ENCODE measurements at regions not wholly inside any gene's neighbourhood (a gene's known extent, or its start where the extent isn't known, plus 50 kb on each side); places are given as distances from the start of the nearest gene placed in this dataset.

GRCh38 chr13:76668716-76669115 is 217.5 kb downstream of the KCTD12 start:
- Histone ChIP-seq H3K4me1 (ENCODE audit: insufficient read depth, low read length) (no peaks in the 10 kb centered on the region), H3K27ac (ENCODE audit: insufficient read length, low read depth, low read length) (no peak overlapping the region), H2BK120ac (ENCODE audit: low read depth, low read length, poor library complexity, severe bottlenecking) (no peak overlapping the region), H3K18ac (ENCODE audit: insufficient read length, low read depth, low read length) (no peak overlapping the region), H3K79me2 (ENCODE audit: insufficient read depth, low read length) (no peaks in the 10 kb centered on the region), H2AK5ac (ENCODE audit: insufficient read length, low read length) (no peak overlapping the region), H3T11ph (ENCODE audit: low read length) (no peak overlapping the region), H3K79me1 (ENCODE audit: insufficient read depth, low read depth, low read length, poor library complexity, severe bottlenecking) (no peaks in the 10 kb centered on the region), H3K56ac (ENCODE audit: insufficient read length, low read depth, low read length) (no peak overlapping the region), H3K23ac (ENCODE audit: insufficient read length, low read depth, low read length) (no peak overlapping the region), H2BK5ac (ENCODE audit: insufficient read length, low read length) (no peak overlapping the region), H3K27me3 (ENCODE audit: insufficient read depth, low read length) (no peaks in the 10 kb centered on the region), H4K91ac (ENCODE audit: insufficient read length, low read depth, low read length) (no peak overlapping the region), H2AFZ (ENCODE audit: low read length) (no peak overlapping the region), H3K23me2 (ENCODE audit: insufficient read length, low read depth, low read length, poor library complexity, severe bottlenecking) (no peaks in the 10 kb centered on the region), H3K4ac (ENCODE audit: low read depth, low read length) (no peak overlapping the region), H2BK12ac (ENCODE audit: insufficient read length, low read depth, low read length) (no peak overlapping the region), H4K5ac (ENCODE audit: insufficient read length, low read depth, low read length) (no peak overlapping the region), H3K9me3 (ENCODE audit: control insufficient read depth, low read depth, low read length) (no peaks in the 10 kb centered on the region), H3K4me2 (ENCODE audit: insufficient read depth, insufficient read length, low read length) (no peak overlapping the region), H3K14ac (ENCODE audit: insufficient read depth, low read length) (no peak overlapping the region), H3K9ac (ENCODE audit: extremely low read depth, insufficient read length, low read length) (no peak overlapping the region), H4K8ac (replicated peaks; ENCODE audit: insufficient read length, low read depth, low read length) (no peak overlapping the region), H4K20me1 (ENCODE audit: control insufficient read depth, insufficient read depth, insufficient read length) (no peaks in the 10 kb centered on the region), H2BK15ac (ENCODE audit: low read depth, low read length) (no peak overlapping the region), H2BK20ac (ENCODE audit: low read depth, low read length, poor library complexity, severe bottlenecking) (no peak overlapping the region)
- Mint-ChIP-seq H3K27ac (peak overlapping the region in 1 of 3 experiments; percentile 34; a peak in 2 of 7 replicates), H3K36me3 (ENCODE audit: insufficient read depth in 1 of 3, low read depth in 3 of 3) (no peaks in the 10 kb centered on the region), H3K4me3 (no peak overlapping the region), H3K4me1 (peaks cover 8 to 11% of the 10 kb centered on the region in 2 experiments), H3K27me3 (ENCODE audit: low read depth) (no peaks in the 10 kb centered on the region), H3K9me3 (no peaks in the 10 kb centered on the region; a peak in 1 of 5 replicates)
- no CpG with 5 or more reads among the region's 5 CpGs for WGBS (ENCODE audit: extremely low coverage, insufficient read length, low lambda C conversion rate)
- DNase-seq: no peak
- no peak for TF ChIP-seq CTCF (conservative IDR thresholded peaks at IDR 0.05)
